Adrenal gland (tissue), 5 donors: ENCODE measurements at regions not wholly inside any gene's neighbourhood (a gene's known extent, or its start where the extent isn't known, plus 50 kb on each side); places are given as distances from the start of the nearest gene placed in this dataset.

Source experiments
- CTCF ChIP-seq, 6 experiments: fragments of 450-650 bp in 4 of 6; fragments of 200-600 bp in 2 of 6; sonication (generic) in 1 of 6; IDR thresholded peaks; 1 replicate in 5 of 6; 2 replicates in 1 of 6; pipeline versions ENCODE4 v1.5.1 to v1.8.0; 2016 to 2021; ENCODE audit warnings: antibody characterized with exemption in 6 of 6, mild to moderate bottlenecking in 2 of 6, moderate library complexity in 1 of 6
- POLR2A ChIP-seq, 2 donors: fragments of 450-650 bp; IDR thresholded peaks; one replicate each; pipeline ENCODE4 v1.6.1; 2017; ENCODE audit warnings: antibody characterized with exemption in 2 of 2, mild to moderate bottlenecking in 2 of 2, moderate library complexity in 1 of 2
- donor health status: DM: no; HTN: no; CAD: no.

- TF ChIP-seq CTCF (IDR thresholded peaks at IDR 0.05) (no peak), POLR2A (IDR thresholded peaks at IDR 0.05) (no peak)
These were observed 1330.0 kb upstream of the CELF4 start for GRCh38 chr18:38895560-38895959.
